Vagina (tissue), 2 donors: ENCODE measurements at regions not wholly inside any gene's neighbourhood (a gene's known extent, or its start where the extent isn't known, plus 50 kb on each side); places are given as distances from the start of the nearest gene placed in this dataset.
"Not testable (repeated sequence)": the region's sequence is repeated elsewhere in the genome, so short reads cannot be mapped to it uniquely, and the experiment has no call there.

Experiments used
- DNase-seq, 2 donors: peaks; one replicate each; pipeline ENCODE4 v3.0.0-alpha.2; 2017; ENCODE audit errors: extremely low spot score in 2 of 2
- H3K27ac ChIP-seq: fragments of 200-600 bp; sonication (generic); one replicate; pipeline ENCODE4 v1.5.1; 2019
- H3K27me3 ChIP-seq: fragments of 200-600 bp; sonication (generic); one replicate; pipeline ENCODE4 v1.5.1; 2019
- H3K36me3 ChIP-seq, 2 donors: fragments of 200-600 bp; sonication (generic); one replicate each; pipeline ENCODE4 v1.5.1; 2017 to 2019
- H3K4me1 ChIP-seq: fragments of 200-600 bp; sonication (generic); one replicate; pipeline ENCODE4 v1.5.1; 2019
- H3K4me3 ChIP-seq, 2 donors: fragments of 200-600 bp; sonication (generic); 1 replicate in 1 of 2; 2 replicates in 1 of 2; pipeline ENCODE4 v1.5.1; 2016 to 2019
- H3K9me3 ChIP-seq: fragments of 200-600 bp; sonication (generic); one replicate; pipeline ENCODE4 v1.5.1; 2019
- POLR2A ChIP-seq, 2 donors: fragments of 450-650 bp; IDR thresholded peaks; one replicate each; pipeline ENCODE4 v1.6.1; 2017; ENCODE audit warnings: antibody characterized with exemption in 2 of 2, mild to moderate bottlenecking in 2 of 2, moderate library complexity in 2 of 2
- POLR2AphosphoS5 ChIP-seq, 2 donors: sonication (generic); formaldehyde crosslinking; IDR thresholded peaks; one replicate each; pipeline ENCODE4 v1.9.0; 2017; ENCODE audit warnings: antibody characterized with exemption in 2 of 2, mild to moderate bottlenecking in 2 of 2, low read depth in 1 of 2; ENCODE audit not compliant: insufficient read depth in 1 of 2
- intact Hi-C: fragments of 100-400 bp; cut with DNase I; formaldehyde crosslinking; loops from one replicate; pipeline ENCODE4 v1.15.1; 2023
- TF ChIP-seq, protein P1 (sequence below), 3 experiments: fragments of 450-650 bp in 2 of 3; fragments of 200-600 bp in 1 of 3; sonication (generic) in 1 of 3; IDR thresholded peaks; one replicate each; pipeline ENCODE4 v1.5.1; 2017 to 2019; ENCODE audit warnings: antibody characterized with exemption in 3 of 3, mild to moderate bottlenecking in 2 of 3, moderate library complexity in 2 of 3

- no peak for DNase-seq
- no peaks in the 10 kb centered on the region for H3K9me3 ChIP-seq
- H3K36me3 ChIP-seq = no peaks in the 10 kb centered on the region
- no peaks in the 10 kb centered on the region for H3K4me1 ChIP-seq
- H3K4me3 ChIP-seq = no peak overlapping the region
- no peak overlapping the region for H3K27ac ChIP-seq
- no peaks in the 10 kb centered on the region for H3K27me3 ChIP-seq
- intact Hi-C loops = no loop called here
- TF ChIP-seq, protein P1, sequence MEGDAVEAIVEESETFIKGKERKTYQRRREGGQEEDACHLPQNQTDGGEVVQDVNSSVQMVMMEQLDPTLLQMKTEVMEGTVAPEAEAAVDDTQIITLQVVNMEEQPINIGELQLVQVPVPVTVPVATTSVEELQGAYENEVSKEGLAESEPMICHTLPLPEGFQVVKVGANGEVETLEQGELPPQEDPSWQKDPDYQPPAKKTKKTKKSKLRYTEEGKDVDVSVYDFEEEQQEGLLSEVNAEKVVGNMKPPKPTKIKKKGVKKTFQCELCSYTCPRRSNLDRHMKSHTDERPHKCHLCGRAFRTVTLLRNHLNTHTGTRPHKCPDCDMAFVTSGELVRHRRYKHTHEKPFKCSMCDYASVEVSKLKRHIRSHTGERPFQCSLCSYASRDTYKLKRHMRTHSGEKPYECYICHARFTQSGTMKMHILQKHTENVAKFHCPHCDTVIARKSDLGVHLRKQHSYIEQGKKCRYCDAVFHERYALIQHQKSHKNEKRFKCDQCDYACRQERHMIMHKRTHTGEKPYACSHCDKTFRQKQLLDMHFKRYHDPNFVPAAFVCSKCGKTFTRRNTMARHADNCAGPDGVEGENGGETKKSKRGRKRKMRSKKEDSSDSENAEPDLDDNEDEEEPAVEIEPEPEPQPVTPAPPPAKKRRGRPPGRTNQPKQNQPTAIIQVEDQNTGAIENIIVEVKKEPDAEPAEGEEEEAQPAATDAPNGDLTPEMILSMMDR (IDR thresholded peaks at IDR 0.05) = no peak
- TF ChIP-seq POLR2AphosphoS5 (IDR thresholded peaks at IDR 0.05; ENCODE audit: insufficient read depth in 1 of 2, low read depth in 1 of 2) (no peak), POLR2A (IDR thresholded peaks at IDR 0.05) (no peak)
These were observed 1001.9 kb upstream of the NUDT12 start for GRCh38 chr5:104564530-104564929.

DNA sequence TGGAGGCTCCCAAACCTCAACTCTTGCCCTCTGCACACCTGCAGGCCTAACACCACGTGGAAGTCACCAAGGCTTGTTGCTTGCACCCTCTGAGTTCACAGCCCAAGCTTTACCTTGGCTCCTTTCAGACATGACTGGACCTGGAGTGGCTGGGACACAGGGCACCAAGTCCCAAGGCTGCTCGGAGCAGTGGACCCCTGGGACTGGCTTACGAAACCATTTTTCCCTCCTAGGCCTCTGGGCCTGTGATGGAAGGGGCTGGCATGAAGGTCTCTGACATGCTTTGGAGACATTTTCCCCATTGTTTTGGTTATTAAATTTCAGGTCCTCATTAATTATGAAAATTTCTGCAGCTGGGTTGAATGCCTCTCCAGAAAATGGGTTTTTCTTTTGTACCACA is 994.4 kb upstream of the NUDT12 start:
- H3K36me3 ChIP-seq = no peaks in the 10 kb centered on the region
- no peak for DNase-seq
- no peaks in the 10 kb centered on the region for H3K27me3 ChIP-seq
- H3K4me1 ChIP-seq = no peaks in the 10 kb centered on the region
- H3K4me3 ChIP-seq = no peak overlapping the region
- TF ChIP-seq POLR2A (IDR thresholded peaks at IDR 0.05) (no peak), POLR2AphosphoS5 (IDR thresholded peaks at IDR 0.05; ENCODE audit: insufficient read depth in 1 of 2, low read depth in 1 of 2) (no peak)
- TF ChIP-seq, protein P1 (IDR thresholded peaks at IDR 0.05) = no peak
- no peaks in the 10 kb centered on the region for H3K9me3 ChIP-seq
- H3K27ac ChIP-seq = no peak overlapping the region
- intact Hi-C loops = no loop called here

GRCh38 chr5:104551628-104552027 is 989.0 kb upstream of the NUDT12 start:
- intact Hi-C loops = no loop called here

DNA sequence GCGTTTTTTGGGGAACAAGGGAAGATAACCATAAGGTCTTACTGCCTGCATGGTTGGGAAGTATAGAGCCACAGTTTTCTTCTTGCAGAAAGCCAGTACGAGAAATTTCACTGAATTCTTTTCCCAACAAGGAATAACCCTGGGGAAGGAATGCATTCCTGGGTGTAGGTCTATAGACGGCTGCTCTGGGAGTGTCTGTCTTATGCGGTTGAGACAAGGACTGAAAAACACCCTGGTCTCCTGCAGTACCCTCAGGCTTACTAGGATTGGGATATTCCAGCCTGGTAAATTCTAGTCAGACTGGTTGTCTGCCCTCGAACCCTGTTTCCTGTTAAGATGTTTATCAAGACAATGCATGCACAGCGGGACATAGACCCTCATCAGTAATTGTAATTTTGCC is 984.3 kb upstream of the NUDT12 start:
- DNase-seq, H3K4me3 ChIP-seq, intact Hi-C loops, H3K27ac ChIP-seq, H3K9me3 ChIP-seq, H3K4me1 ChIP-seq, H3K27me3 ChIP-seq, H3K36me3 ChIP-seq: not testable (repeated sequence)

More at GRCh38 chr5:104551628-104552027, 989.0 kb upstream of the NUDT12 start:
- H3K36me3 ChIP-seq = no peaks in the 10 kb centered on the region
- no peak for DNase-seq
- TF ChIP-seq, protein P1 (IDR thresholded peaks at IDR 0.05) = no peak
- TF ChIP-seq POLR2AphosphoS5 (IDR thresholded peaks at IDR 0.05; ENCODE audit: insufficient read depth in 1 of 2, low read depth in 1 of 2) (no peak), POLR2A (IDR thresholded peaks at IDR 0.05) (no peak)
- no peaks in the 10 kb centered on the region for H3K27me3 ChIP-seq
- no peak overlapping the region for H3K27ac ChIP-seq
- no peak overlapping the region for H3K4me3 ChIP-seq
- no peaks in the 10 kb centered on the region for H3K9me3 ChIP-seq
- H3K4me1 ChIP-seq = no peaks in the 10 kb centered on the region

- Histone ChIP-seq H3K36me3 (no peaks in the 10 kb centered on the region), H3K4me3 (no peak overlapping the region), H3K4me1 (no peaks in the 10 kb centered on the region), H3K27ac (no peak overlapping the region), H3K27me3 (no peaks in the 10 kb centered on the region), H3K9me3 (no peaks in the 10 kb centered on the region)
- intact Hi-C loops = no loop called here
- no peak for DNase-seq
- TF ChIP-seq, protein P1 (IDR thresholded peaks at IDR 0.05) = no peak
- TF ChIP-seq POLR2A (IDR thresholded peaks at IDR 0.05) (no peak), POLR2AphosphoS5 (IDR thresholded peaks at IDR 0.05; ENCODE audit: insufficient read depth in 1 of 2, low read depth in 1 of 2) (no peak)
These were observed 978.7 kb upstream of the NUDT12 start for GRCh38 chr5:104541141-104541785.
